HTR-8/SVneo (cell line): ENCODE measurements at regions not wholly inside any gene's neighbourhood (a gene's known extent, or its start where the extent isn't known, plus 50 kb on each side); places are given as distances from the start of the nearest gene placed in this dataset.

Experiments
- DNase-seq: peaks from one replicate; pipeline ENCODE4 v3.0.0; 2011; ENCODE audit warnings: low spot score, mixed read lengths; ENCODE audit not compliant: insufficient read length
- FAIRE-seq: peaks from 2 replicates; lab custom pipeline; 2011; peaks lifted over from hg19 to GRCh38; lab: Jason Lieb, UNC

- FAIRE-seq (no peak), DNase-seq (no peak)
Measured at GRCh38 chr7:46011059-46011458, 90.0 kb upstream of the IGFBP3 start.

GRCh38 chr7:46009211-46009610, 88.1 kb upstream of the IGFBP3 start:
- FAIRE-seq (no peak), DNase-seq (no peak)

GRCh38 chr7:46007990-46008643, 87.0 kb upstream of the IGFBP3 start:
- FAIRE-seq (no peak), DNase-seq (no peak)

GRCh38 chr7:46007194-46007593, 86.1 kb upstream of the IGFBP3 start:
- DNase-seq (no peak), FAIRE-seq (no peak)

GRCh38 chr7:46006723-46007122, 85.7 kb upstream of the IGFBP3 start:
- DNase-seq: no peak
- FAIRE-seq: peak; percentile 48

- no peak for FAIRE-seq
- DNase-seq: no peak
Measured at GRCh38 chr7:46006212-46006611, 85.1 kb upstream of the IGFBP3 start.

GRCh38 chr7:46004965-46005364, 83.9 kb upstream of the IGFBP3 start:
- FAIRE-seq (no peak), DNase-seq (no peak)

- DNase-seq: peak; percentile 44
Measured at GRCh38 chr7:46003896-46004875, 83.1 kb upstream of the IGFBP3 start.

GRCh38 chr7:46003161-46003560, 82.1 kb upstream of the IGFBP3 start:
- FAIRE-seq: no peak
- no peak for DNase-seq

More at GRCh38 chr7:46003896-46004875, 83.1 kb upstream of the IGFBP3 start:
- peak; percentile 76 for FAIRE-seq

GRCh38 chr7:46000513-46000912, 79.4 kb upstream of the IGFBP3 start:
- no peak for DNase-seq
- no peak for FAIRE-seq

- no peak for DNase-seq
- FAIRE-seq: no peak
Measured at GRCh38 chr7:45999541-45999940, 78.5 kb upstream of the IGFBP3 start.

- FAIRE-seq: no peak
- no peak for DNase-seq
Measured at GRCh38 chr7:45998506-45998905, 77.4 kb upstream of the IGFBP3 start.

GRCh38 chr7:45993621-45994020, 72.5 kb upstream of the IGFBP3 start:
- DNase-seq (no peak), FAIRE-seq (no peak)

GRCh38 chr7:45992826-45993225, 71.8 kb upstream of the IGFBP3 start:
- no peak for DNase-seq
- FAIRE-seq: no peak

- DNase-seq: no peak
- FAIRE-seq: no peak
Measured at GRCh38 chr7:45990276-45990675, 69.2 kb upstream of the IGFBP3 start.

GRCh38 chr7:45988405-45989057, 67.5 kb upstream of the IGFBP3 start:
- DNase-seq (no peak), FAIRE-seq (no peak)

GRCh38 chr7:45987521-45988290, 66.6 kb upstream of the IGFBP3 start:
- FAIRE-seq (no peak), DNase-seq (no peak)

GRCh38 chr7:45986355-45987298, 65.6 kb upstream of the IGFBP3 start:
- DNase-seq: no peak
- FAIRE-seq: peak; percentile 20

- DNase-seq (no peak), FAIRE-seq (no peak)
Measured at GRCh38 chr7:45985902-45986301, 64.8 kb upstream of the IGFBP3 start.
